DND-41 (cell line): ENCODE measurements at regions not wholly inside any gene's neighbourhood (a gene's known extent, or its start where the extent isn't known, plus 50 kb on each side); places are given as distances from the start of the nearest gene placed in this dataset.

Experiments
- ATAC-seq: fragments of 200-7000 bp; cut with Tn5 transposase; 3 replicates; pipeline ENCODE4 v1.9.1; 2021; ENCODE audit warnings: low read depth; ENCODE audit not compliant: insufficient read depth
- DNase-seq: peaks from one replicate; pipeline ENCODE4 v3.0.0-alpha.2; 2020
- H2AFZ ChIP-seq: 2 replicates; pipeline ENCODE4 v1.6.0; 2012; ENCODE audit warnings: low read depth, low read length
- H3K27ac ChIP-seq: 2 replicates; pipeline ENCODE4 v1.5.1; 2012; ENCODE audit warnings: low read length, inconsistent platforms
- H3K27me3 ChIP-seq: fragments of 200-600 bp; sonication (generic); 2 replicates; pipeline ENCODE4 v1.6.0; 2012; ENCODE audit warnings: low read length, mild to moderate bottlenecking, inconsistent platforms; ENCODE audit not compliant: insufficient read depth, poor library complexity
- H3K36me3 ChIP-seq: 2 replicates; pipeline ENCODE4 v1.5.1; 2012; ENCODE audit warnings: low read length, inconsistent platforms; ENCODE audit not compliant: insufficient read depth
- H3K4me1 ChIP-seq: 2 replicates; pipeline ENCODE4 v1.5.1; 2012; ENCODE audit warnings: mild to moderate bottlenecking, low read length; ENCODE audit not compliant: insufficient read depth
- H3K4me2 ChIP-seq: 2 replicates; pipeline ENCODE4 v1.6.0; 2012; ENCODE audit warnings: mild to moderate bottlenecking, moderate library complexity, low read length, inconsistent platforms; ENCODE audit not compliant: insufficient read depth
- H3K4me3 ChIP-seq, 2 experiments: fragments of 200-600 bp in 1 of 2; shearing (Covaris generic) in 1 of 2; 2 replicates each; pipeline ENCODE4 v1.5.1; 2012 to 2016; ENCODE audit warnings: inconsistent platforms in 2 of 2, low read length in 2 of 2, mild to moderate bottlenecking in 2 of 2, low read depth in 1 of 2, moderate library complexity in 1 of 2
- H3K79me2 ChIP-seq: 2 replicates; pipeline ENCODE4 v1.6.0; 2012; ENCODE audit warnings: low read length, inconsistent platforms; ENCODE audit not compliant: insufficient read depth
- H3K9ac ChIP-seq: 2 replicates; pipeline ENCODE4 v1.6.0; 2012; ENCODE audit warnings: low read depth, mild to moderate bottlenecking, inconsistent platforms, low read length, moderate library complexity
- H3K9me3 ChIP-seq: 2 replicates; pipeline ENCODE4 v1.5.1; 2012; ENCODE audit warnings: low read length, moderate library complexity, mild to moderate bottlenecking, inconsistent platforms; ENCODE audit not compliant: insufficient read depth, severe bottlenecking
- H4K20me1 ChIP-seq: 2 replicates; pipeline ENCODE4 v1.6.0; 2012; ENCODE audit warnings: low read length; ENCODE audit not compliant: insufficient read depth
- CTCF ChIP-seq: IDR thresholded peaks from 2 replicates; pipeline ENCODE4 v1.5.1; 2012; ENCODE audit warnings: borderline replicate concordance, low read length, moderate library complexity, mild to moderate bottlenecking; ENCODE audit not compliant: poor library complexity, severe bottlenecking; ENCODE audit errors: extremely low read depth
- EZH2 ChIP-seq: IDR thresholded peaks from 3 replicates; pipeline ENCODE4 v1.6.1; 2012; ENCODE audit warnings: borderline replicate concordance, low read depth, mild to moderate bottlenecking, moderate library complexity, low read length, inconsistent platforms; ENCODE audit not compliant: severe bottlenecking

- Histone ChIP-seq H4K20me1 (no peaks in the 10 kb centered on the region), H3K9me3 (no peaks in the 10 kb centered on the region), H3K4me1 (peaks cover 15% of the 10 kb centered on the region), H2AFZ (no peak overlapping the region), H3K79me2 (no peaks in the 10 kb centered on the region), H3K36me3 (no peaks in the 10 kb centered on the region), H3K9ac (no peak overlapping the region), H3K27me3 (no peaks in the 10 kb centered on the region), H3K4me3 (no peak overlapping the region), H3K27ac (peak overlapping the region; percentile 37), H3K4me2 (0 out of 2 replicates have a peak overlapping the region, but pooled peaks have one; percentile 14)
- ATAC-seq (peak; percentile 79), DNase-seq (peak; percentile 14)
- TF ChIP-seq CTCF (no peak), EZH2 (no peak)
Measured at GRCh38 chr3:61333192-61333961, 82.1 kb upstream of the FHIT start.

- DNase-seq (no peak), ATAC-seq (no peak)
- no peak overlapping the region for H2AFZ ChIP-seq
- no peaks in the 10 kb centered on the region for H3K9me3 ChIP-seq
- peaks cover 15% of the 10 kb centered on the region for H3K4me1 ChIP-seq
- no peak overlapping the region for H3K4me2 ChIP-seq
- no peak overlapping the region for H3K9ac ChIP-seq
- H3K36me3 ChIP-seq: no peaks in the 10 kb centered on the region
- H3K27ac ChIP-seq: no peak overlapping the region
- no peak overlapping the region for H3K4me3 ChIP-seq
- no peaks in the 10 kb centered on the region for H3K79me2 ChIP-seq
- TF ChIP-seq EZH2 (no peak), CTCF (no peak)
- H4K20me1 ChIP-seq: no peaks in the 10 kb centered on the region
- H3K27me3 ChIP-seq: no peaks in the 10 kb centered on the region
Measured at GRCh38 chr3:61334783-61335182, 83.5 kb upstream of the FHIT start.

- DNase-seq: no peak
- Histone ChIP-seq H3K4me2 (no peak overlapping the region), H3K4me1 (no peaks in the 10 kb centered on the region), H3K27ac (no peak overlapping the region), H3K27me3 (no peaks in the 10 kb centered on the region), H3K9me3 (no peaks in the 10 kb centered on the region), H2AFZ (no peak overlapping the region), H4K20me1 (no peaks in the 10 kb centered on the region), H3K36me3 (no peaks in the 10 kb centered on the region), H3K79me2 (no peaks in the 10 kb centered on the region), H3K4me3 (no peak overlapping the region), H3K9ac (no peak overlapping the region)
- no peak for ATAC-seq
- TF ChIP-seq CTCF (no peak), EZH2 (no peak)
Measured at GRCh38 chr3:61340931-61341461, 89.7 kb upstream of the FHIT start.
